ENCODE measurements at regions not wholly inside any gene's neighbourhood (a gene's known extent, or its start where the extent isn't known, plus 50 kb on each side); places are given as distances from the start of the nearest gene placed in this dataset.

- H3K27me3 Mint-ChIP-seq (ENCODE audit: low read depth), result peaks cover 2% of the 10 kb centered on the region
- no peak overlapping the region for H3K4me3 Mint-ChIP-seq
- CTCF ChIA-PET, result no interaction called here
- no peaks in the 10 kb centered on the region for H3K36me3 Mint-ChIP-seq (ENCODE audit: low read depth)
- H3K4me1 Mint-ChIP-seq (ENCODE audit: low read depth), result peaks cover 24% of the 10 kb centered on the region
- no peak overlapping the region for H3K27ac Mint-ChIP-seq
- no peaks in the 10 kb centered on the region for H3K9me3 Mint-ChIP-seq (ENCODE audit: insufficient read depth)
- ATAC-seq (no peak), DNase-seq (no peak)
- POLR2A ChIA-PET, result no interaction called here
These were observed 105.8 kb upstream of the RPS6KA3 start for GRCh38 chrX:20372533-20372932.

DNA sequence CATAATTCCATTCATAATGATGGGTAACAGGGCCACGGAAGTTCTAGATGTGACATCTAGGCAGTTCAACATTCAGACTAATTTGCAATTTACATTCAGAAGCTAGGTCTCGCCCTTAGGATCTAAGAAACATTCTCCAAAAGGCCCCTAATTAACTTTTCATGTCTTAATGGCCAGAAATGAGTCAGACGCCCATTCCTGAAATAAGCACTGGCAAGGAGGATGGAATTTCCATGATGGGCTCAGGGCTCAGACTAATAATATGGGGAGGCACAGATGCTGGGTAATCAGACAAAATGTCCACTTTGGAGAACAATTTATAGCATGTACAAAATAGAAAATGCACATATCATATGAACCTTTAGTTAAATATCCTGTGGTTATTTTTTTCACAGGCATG lies 102.8 kb upstream of the RPS6KA3 start:
- no peak for ATAC-seq

DNA sequence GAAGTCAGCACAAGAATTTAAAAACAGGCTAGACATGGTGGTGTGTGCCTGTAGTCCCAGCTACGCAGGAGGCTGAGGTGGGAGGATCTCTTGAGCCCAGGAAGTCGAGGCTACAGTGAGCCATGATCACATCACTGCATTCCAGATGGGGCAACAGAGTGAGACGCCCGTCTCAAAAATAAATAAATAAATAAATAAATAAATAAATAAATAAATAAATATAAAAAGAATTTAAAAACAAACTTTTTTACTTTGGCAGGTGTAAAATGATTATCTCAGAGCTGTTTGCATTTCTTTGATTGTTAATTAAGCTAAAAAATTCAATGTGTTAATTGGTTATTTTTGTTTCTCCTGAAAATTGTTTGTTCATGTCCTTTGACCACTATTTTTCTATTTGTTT lies 97.5 kb upstream of the RPS6KA3 start:
- Mint-ChIP-seq H3K4me3 (no peak overlapping the region), H3K9me3 (ENCODE audit: insufficient read depth) (no peaks in the 10 kb centered on the region), H3K36me3 (ENCODE audit: low read depth) (no peaks in the 10 kb centered on the region), H3K4me1 (ENCODE audit: low read depth) (no peaks in the 10 kb centered on the region), H3K27me3 (ENCODE audit: low read depth) (no peaks in the 10 kb centered on the region), H3K27ac (no peak overlapping the region)
- POLR2A ChIA-PET, result no interaction called here
- CTCF ChIA-PET, result no interaction called here
- no peak for ATAC-seq
- DNase-seq, result no peak

More for the DNA sequence above, 102.8 kb upstream of the RPS6KA3 start:
- Mint-ChIP-seq H3K27me3 (ENCODE audit: low read depth) (peaks cover 2% of the 10 kb centered on the region), H3K9me3 (ENCODE audit: insufficient read depth) (no peaks in the 10 kb centered on the region), H3K4me3 (no peak overlapping the region), H3K27ac (no peak overlapping the region), H3K36me3 (ENCODE audit: low read depth) (no peaks in the 10 kb centered on the region), H3K4me1 (ENCODE audit: low read depth) (peaks cover 14% of the 10 kb centered on the region)
- no peak for DNase-seq
- POLR2A ChIA-PET, result no interaction called here
- CTCF ChIA-PET, result no interaction called here

GRCh38 chrX:20363275-20363674 lies 96.6 kb upstream of the RPS6KA3 start:
- Mint-ChIP-seq H3K27ac (no peak overlapping the region), H3K9me3 (ENCODE audit: insufficient read depth) (no peaks in the 10 kb centered on the region), H3K27me3 (ENCODE audit: low read depth) (no peaks in the 10 kb centered on the region), H3K36me3 (ENCODE audit: low read depth) (no peaks in the 10 kb centered on the region), H3K4me1 (ENCODE audit: low read depth) (no peaks in the 10 kb centered on the region), H3K4me3 (no peak overlapping the region)
- ChIA-PET POLR2A (interaction anchor here (1.0 kb wide), 1 partner anchor 8 kb away, joined by 3 read pairs; no protein-coding TSS in a partner anchor), CTCF (no interaction called here)
- DNase-seq (no peak), ATAC-seq (no peak)

GRCh38 chrX:20362268-20363267 lies 95.9 kb upstream of the RPS6KA3 start:
- Mint-ChIP-seq H3K9me3 (ENCODE audit: insufficient read depth) (no peaks in the 10 kb centered on the region), H3K27ac (no peak overlapping the region), H3K36me3 (ENCODE audit: low read depth) (no peaks in the 10 kb centered on the region), H3K27me3 (ENCODE audit: low read depth) (no peaks in the 10 kb centered on the region), H3K4me3 (no peak overlapping the region), H3K4me1 (ENCODE audit: low read depth) (no peaks in the 10 kb centered on the region)
- DNase-seq, result no peak
- POLR2A ChIA-PET, result interaction anchor here (1.0 kb wide), 1 partner anchor 9 kb away, joined by 3 read pairs; no protein-coding TSS in a partner anchor
- no peak for ATAC-seq
- CTCF ChIA-PET, result no interaction called here

- H3K27ac Mint-ChIP-seq, result no peak overlapping the region
- no peaks in the 10 kb centered on the region for H3K36me3 Mint-ChIP-seq (ENCODE audit: low read depth)
- no peak overlapping the region for H3K4me3 Mint-ChIP-seq
- DNase-seq, result no peak
- H3K9me3 Mint-ChIP-seq (ENCODE audit: insufficient read depth), result no peaks in the 10 kb centered on the region
- H3K4me1 Mint-ChIP-seq (ENCODE audit: low read depth), result no peaks in the 10 kb centered on the region
- no peaks in the 10 kb centered on the region for H3K27me3 Mint-ChIP-seq (ENCODE audit: low read depth)
- no peak for ATAC-seq
- ChIA-PET POLR2A (no interaction called here), CTCF (no interaction called here)
These were observed 95.2 kb upstream of the RPS6KA3 start for GRCh38 chrX:20361890-20362262.

- Mint-ChIP-seq H3K36me3 (ENCODE audit: low read depth) (no peaks in the 10 kb centered on the region), H3K27me3 (ENCODE audit: low read depth) (no peaks in the 10 kb centered on the region), H3K9me3 (ENCODE audit: insufficient read depth) (no peaks in the 10 kb centered on the region), H3K27ac (no peak overlapping the region), H3K4me3 (no peak overlapping the region), H3K4me1 (ENCODE audit: low read depth) (no peaks in the 10 kb centered on the region)
- POLR2A ChIA-PET, result no interaction called here
- no peak for ATAC-seq
- DNase-seq, result no peak
- CTCF ChIA-PET, result no interaction called here
These were observed 94.6 kb upstream of the RPS6KA3 start for GRCh38 chrX:20361081-20361889.

GRCh38 chrX:20355187-20355586 lies 88.5 kb upstream of the RPS6KA3 start:
- POLR2A ChIA-PET, result no interaction called here
- ATAC-seq (no peak), DNase-seq (no peak)
- no peak overlapping the region for H3K4me3 Mint-ChIP-seq
- CTCF ChIA-PET, result no interaction called here
- no peaks in the 10 kb centered on the region for H3K9me3 Mint-ChIP-seq (ENCODE audit: insufficient read depth)
- no peak overlapping the region for H3K27ac Mint-ChIP-seq
- H3K4me1 Mint-ChIP-seq (ENCODE audit: low read depth), result peaks cover 10% of the 10 kb centered on the region
- no peaks in the 10 kb centered on the region for H3K36me3 Mint-ChIP-seq (ENCODE audit: low read depth)
- no peaks in the 10 kb centered on the region for H3K27me3 Mint-ChIP-seq (ENCODE audit: low read depth)

DNA sequence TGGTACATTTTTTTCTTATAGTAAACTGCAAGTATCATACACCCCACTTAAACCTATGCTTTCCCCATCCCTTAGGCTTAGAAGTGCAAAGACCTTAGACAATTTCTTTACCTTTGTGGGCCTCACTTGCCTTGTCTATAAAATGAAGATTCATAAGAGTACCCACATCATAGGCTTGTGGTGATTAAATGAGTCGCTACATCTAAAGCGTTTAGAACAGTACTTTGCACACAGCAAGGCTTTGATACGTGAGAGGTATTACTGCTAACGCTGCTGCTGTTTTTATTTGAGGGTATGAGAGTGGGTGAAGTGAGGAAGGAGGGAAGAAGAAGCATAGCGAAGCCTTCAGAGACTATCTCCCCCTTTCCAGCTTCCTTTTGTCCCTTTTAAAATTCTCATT lies 87.8 kb upstream of the RPS6KA3 start:
- H3K27me3 Mint-ChIP-seq (ENCODE audit: low read depth), result no peaks in the 10 kb centered on the region
- no peaks in the 10 kb centered on the region for H3K9me3 Mint-ChIP-seq (ENCODE audit: insufficient read depth)
- ATAC-seq (no peak), DNase-seq (no peak)
- ChIA-PET CTCF (no interaction called here), POLR2A (no interaction called here)
- H3K4me1 Mint-ChIP-seq (ENCODE audit: low read depth), result peaks cover 10% of the 10 kb centered on the region
- no peaks in the 10 kb centered on the region for H3K36me3 Mint-ChIP-seq (ENCODE audit: low read depth)
- no peak overlapping the region for H3K27ac Mint-ChIP-seq
- no peak overlapping the region for H3K4me3 Mint-ChIP-seq

DNA sequence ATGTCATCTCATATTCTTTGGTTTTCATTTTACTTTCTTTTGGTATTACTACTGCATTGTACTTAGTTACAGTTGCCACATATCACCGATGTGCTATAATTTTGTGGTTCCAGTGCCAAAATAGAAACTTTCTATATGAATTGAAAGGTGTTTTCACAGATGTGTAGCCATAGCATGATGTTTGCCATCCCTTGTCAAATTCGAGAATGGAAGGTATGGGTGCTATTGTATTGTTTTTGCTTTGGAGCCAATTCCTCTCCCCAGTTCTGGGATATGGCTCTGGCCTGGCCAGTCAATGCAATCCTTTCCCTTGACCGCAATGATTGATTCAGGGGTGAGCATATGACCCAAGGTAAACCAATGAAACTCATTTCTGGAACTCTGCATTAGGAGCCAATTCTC lies 86.2 kb upstream of the RPS6KA3 start:
- no peak for DNase-seq
- Mint-ChIP-seq H3K4me1 (ENCODE audit: low read depth) (peaks cover 10% of the 10 kb centered on the region), H3K27me3 (ENCODE audit: low read depth) (no peaks in the 10 kb centered on the region), H3K4me3 (no peak overlapping the region), H3K27ac (no peak overlapping the region), H3K9me3 (ENCODE audit: insufficient read depth) (no peaks in the 10 kb centered on the region), H3K36me3 (ENCODE audit: low read depth) (no peaks in the 10 kb centered on the region)
- CTCF ChIA-PET, result no interaction called here
- ATAC-seq, result no peak
- POLR2A ChIA-PET, result no interaction called here

GRCh38 chrX:20352504-20352903 lies 85.8 kb upstream of the RPS6KA3 start:
- Mint-ChIP-seq H3K9me3 (ENCODE audit: insufficient read depth) (no peaks in the 10 kb centered on the region), H3K4me1 (ENCODE audit: low read depth) (peaks cover 10% of the 10 kb centered on the region), H3K27ac (no peak overlapping the region), H3K4me3 (no peak overlapping the region), H3K27me3 (ENCODE audit: low read depth) (no peaks in the 10 kb centered on the region), H3K36me3 (ENCODE audit: low read depth) (no peaks in the 10 kb centered on the region)
- ChIA-PET POLR2A (no interaction called here), CTCF (no interaction called here)
- DNase-seq (no peak), ATAC-seq (no peak)

DNA sequence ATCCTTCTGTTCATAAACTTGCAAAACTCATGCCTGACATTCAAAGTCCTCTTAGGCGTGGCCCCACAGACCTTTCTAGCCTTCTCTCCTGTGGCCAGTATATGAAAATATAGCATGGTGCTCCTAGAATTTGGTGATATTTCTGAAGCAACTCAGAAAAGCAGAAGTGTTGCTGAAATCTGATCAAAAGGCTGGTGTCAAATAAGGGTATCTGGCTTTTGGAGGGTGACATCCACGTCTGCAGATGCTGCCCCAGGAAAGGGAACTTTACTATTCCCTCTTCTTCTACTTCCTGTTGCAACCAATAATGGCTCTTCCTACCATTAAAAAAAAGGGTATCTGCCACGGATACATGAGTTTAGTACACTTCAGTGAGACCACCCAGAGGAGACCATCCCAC lies 83.9 kb upstream of the RPS6KA3 start:
- H3K36me3 Mint-ChIP-seq (ENCODE audit: low read depth), result no peaks in the 10 kb centered on the region
- H3K4me1 Mint-ChIP-seq (ENCODE audit: low read depth), result peaks cover 10% of the 10 kb centered on the region
- H3K27ac Mint-ChIP-seq, result no peak overlapping the region
- H3K9me3 Mint-ChIP-seq (ENCODE audit: insufficient read depth), result no peaks in the 10 kb centered on the region
- no peak for ATAC-seq
- CTCF ChIA-PET, result no interaction called here
- no peak overlapping the region for H3K4me3 Mint-ChIP-seq
- no peak for DNase-seq
- POLR2A ChIA-PET, result no interaction called here
- H3K27me3 Mint-ChIP-seq (ENCODE audit: low read depth), result no peaks in the 10 kb centered on the region

All from activated CD8-positive, alpha-beta T cell treated with anti-CD3 and anti-CD28 coated beads, Interleukin-2, amount 10 ng/mL, durations not matched to agents 7 days and 5 days (primary cell).